Mesothelial cell of epicardium (in vitro differentiated cells): ENCODE measurements at regions not wholly inside any gene's neighbourhood (a gene's known extent, or its start where the extent isn't known, plus 50 kb on each side); places are given as distances from the start of the nearest gene placed in this dataset.
A peak's percentile ranks its signal among the peaks of the same experiment; 100 is the strongest.

ENCODE experiments used
- DNase-seq, 2 experiments: peaks; one replicate each; pipeline ENCODE4 v3.0.0; 2021; ENCODE audit warnings: low spot score in 2 of 2; ENCODE audit not compliant: unreplicated experiment in 2 of 2
- H3K27ac Mint-ChIP-seq: 2 replicates; pipeline ENCODE4 v1.8.0; 2021; ENCODE audit warnings: mixed read lengths
- H3K27me3 Mint-ChIP-seq: 2 replicates; pipeline ENCODE4 v1.8.0; 2021; ENCODE audit warnings: low read depth, mixed read lengths
- H3K36me3 Mint-ChIP-seq: 2 replicates; pipeline ENCODE4 v1.8.0; 2021; ENCODE audit warnings: mixed read lengths
- H3K4me1 Mint-ChIP-seq: 2 replicates; pipeline ENCODE4 v1.8.0; 2021; ENCODE audit warnings: mixed read lengths
- H3K4me3 Mint-ChIP-seq: 2 replicates; pipeline ENCODE4 v1.8.0; 2021; ENCODE audit warnings: mild to moderate bottlenecking, moderate library complexity, mixed read lengths
- H3K9me3 Mint-ChIP-seq: 2 replicates; pipeline ENCODE4 v1.8.0; 2021; ENCODE audit warnings: mixed read lengths
- CTCF ChIP-seq: fragments of 200-600 bp; sonication (generic); IDR thresholded peaks from one replicate; pipeline ENCODE4 v1.5.0; 2021; ENCODE audit warnings: antibody characterized with exemption; ENCODE audit not compliant: unreplicated experiment

- Mint-ChIP-seq H3K36me3 (no peaks in the 10 kb centered on the region), H3K9me3 (peaks cover 4% of the 10 kb centered on the region), H3K4me1 (peaks cover 25% of the 10 kb centered on the region), H3K27me3 (no peaks in the 10 kb centered on the region), H3K27ac (no peak overlapping the region), H3K4me3 (peak overlapping the region; percentile 3)
- no peak for TF ChIP-seq CTCF
- no peak for DNase-seq
These were observed 554.0 kb downstream of the MDFIC start for GRCh38 chr7:115475761-115476385.

DNA sequence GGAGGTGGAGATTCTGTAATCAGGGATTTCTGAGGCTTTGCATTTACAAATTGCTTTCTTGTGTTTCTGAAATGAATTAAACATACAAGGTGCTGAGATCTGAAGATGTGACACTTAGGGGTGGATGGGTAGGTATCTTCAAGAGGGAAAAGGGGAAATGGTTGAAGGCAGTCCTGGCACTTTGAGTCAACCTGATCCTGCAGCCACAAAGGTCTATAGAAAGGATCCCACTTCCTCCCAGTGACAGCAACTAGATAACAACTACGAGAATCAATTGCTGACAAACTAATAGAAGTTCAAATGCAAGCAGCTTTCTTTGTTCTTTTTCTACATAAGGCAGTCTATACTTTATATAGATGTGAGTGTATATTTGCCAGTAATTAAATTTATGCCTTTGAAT is 553.3 kb downstream of the MDFIC start:
- no peak for DNase-seq
- TF ChIP-seq CTCF: no peak
- Mint-ChIP-seq H3K27me3 (no peaks in the 10 kb centered on the region), H3K36me3 (no peaks in the 10 kb centered on the region), H3K4me1 (peaks cover 25% of the 10 kb centered on the region), H3K4me3 (no peak overlapping the region), H3K27ac (no peak overlapping the region), H3K9me3 (peaks cover 4% of the 10 kb centered on the region)

DNA sequence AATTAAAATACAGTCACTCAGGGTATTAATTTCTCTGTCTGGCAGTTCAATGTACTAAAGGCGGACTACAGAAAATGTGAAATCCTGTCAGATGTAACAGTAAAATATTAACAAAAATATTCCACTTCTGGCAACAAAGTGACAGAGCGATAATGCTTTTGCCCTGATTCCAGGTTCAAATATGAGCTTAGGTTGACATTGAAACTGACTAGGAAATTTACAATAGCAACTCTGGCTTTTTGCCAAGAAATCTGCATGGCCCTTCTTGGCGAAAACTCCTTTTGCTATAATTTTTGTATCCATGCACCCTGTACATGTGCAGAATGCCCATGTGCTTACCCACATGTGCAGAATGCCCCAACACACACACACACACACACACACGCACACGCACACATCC is 552.2 kb downstream of the MDFIC start:
- no peak for TF ChIP-seq CTCF
- Mint-ChIP-seq H3K27me3 (no peaks in the 10 kb centered on the region), H3K4me1 (peaks cover 25% of the 10 kb centered on the region), H3K27ac (no peak overlapping the region), H3K36me3 (no peaks in the 10 kb centered on the region), H3K4me3 (no peak overlapping the region), H3K9me3 (no peaks in the 10 kb centered on the region)
- DNase-seq: no peak

GRCh38 chr7:115471891-115472290 is 550.0 kb downstream of the MDFIC start:
- no peak for TF ChIP-seq CTCF
- H3K27ac Mint-ChIP-seq: no peak overlapping the region
- H3K27me3 Mint-ChIP-seq: no peaks in the 10 kb centered on the region
- no peaks in the 10 kb centered on the region for H3K36me3 Mint-ChIP-seq
- no peak for DNase-seq
- no peak overlapping the region for H3K4me3 Mint-ChIP-seq
- H3K9me3 Mint-ChIP-seq: no peaks in the 10 kb centered on the region
- H3K4me1 Mint-ChIP-seq: peaks cover 19% of the 10 kb centered on the region

DNA sequence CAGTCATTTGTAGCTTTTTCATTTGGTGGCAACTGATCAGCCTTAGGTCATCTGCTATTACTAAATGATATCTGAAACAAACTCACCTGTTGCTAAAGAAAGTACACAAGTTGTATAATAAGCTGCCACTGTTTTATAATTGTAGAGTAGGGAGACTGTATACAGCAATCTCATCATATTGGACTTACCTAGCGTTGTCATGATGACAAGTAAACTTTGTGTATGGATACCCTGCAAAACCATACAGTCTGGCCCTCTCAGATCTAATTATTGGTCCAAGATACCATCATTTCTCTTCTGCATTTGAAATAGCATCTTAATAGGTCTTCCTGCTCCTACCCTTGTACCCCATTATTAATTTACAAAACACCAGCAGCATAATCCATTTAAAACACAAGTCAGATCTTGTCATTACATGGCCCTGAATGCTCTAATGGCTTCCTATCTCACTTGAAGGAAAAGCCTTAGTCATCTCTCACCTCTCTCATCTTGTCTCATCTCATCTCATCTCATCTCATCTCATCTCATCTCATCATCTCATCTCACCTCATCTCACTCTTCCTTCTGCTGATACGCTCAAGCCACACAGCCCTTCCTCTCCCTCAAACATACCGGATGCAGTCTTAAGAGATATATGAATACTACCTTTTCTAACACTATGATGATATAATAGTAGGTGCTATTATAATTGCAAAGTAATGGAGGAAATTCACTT is 540.6 kb downstream of the MDFIC start:
- Mint-ChIP-seq H3K9me3 (peaks cover 6% of the 10 kb centered on the region), H3K27me3 (no peaks in the 10 kb centered on the region), H3K27ac (no peak overlapping the region), H3K4me1 (no peaks in the 10 kb centered on the region), H3K4me3 (no peak overlapping the region), H3K36me3 (no peaks in the 10 kb centered on the region)
- DNase-seq: no peak
- TF ChIP-seq CTCF: no peak
